ENCODE measurements at regions not wholly inside any gene's neighbourhood (a gene's known extent, or its start where the extent isn't known, plus 50 kb on each side); places are given as distances from the start of the nearest gene placed in this dataset.

GRCh38 chr1:113278777-113279176 is 111.5 kb upstream of the MAGI3 start:
- H3K36me3 ChIP-seq (replicated peaks in 1 of 2; ENCODE audit: control insufficient read depth in 1 of 2, insufficient read depth in 2 of 2, low read length in 2 of 2), result no peaks in the 10 kb centered on the region
- H3K4me3 ChIP-seq (replicated peaks in 1 of 3; ENCODE audit: insufficient read depth in 1 of 3, low read depth in 2 of 3, low read length in 3 of 3), result no peak overlapping the region
- H3K4me2 ChIP-seq (ENCODE audit: low read depth, low read length), result no peak overlapping the region
- DNase-seq (ENCODE audit: low spot score), result no peak
- H3K27ac ChIP-seq (ENCODE audit: extremely low read length, insufficient read depth, low read length), result no peak overlapping the region
- no peaks in the 10 kb centered on the region for H4K20me1 ChIP-seq (ENCODE audit: insufficient read depth, low read length)
- WGBS (ENCODE audit: low lambda C conversion rate), result 46% methylated on average over 5 of the region's 5 CpGs
- FAIRE-seq, result no peak
- intact Hi-C loops (cut with micrococcal nuclease; ENCODE audit: unreplicated experiment), result no loop called here
- no peak overlapping the region for H2AFZ ChIP-seq (ENCODE audit: low read length)
- H3K79me2 ChIP-seq (ENCODE audit: insufficient read depth, low read length), result no peaks in the 10 kb centered on the region
- no TSS peak for BruUV-seq (replicated peaks)
- no peak for TF ChIP-seq TFDP1 (CRISPR knock-in tag; IDR thresholded peaks at IDR 0.05; ENCODE audit: borderline replicate concordance)
- TF ChIP-seq ARNT (IDR thresholded peaks at IDR 0.05), result no peak
- TF ChIP-seq ZNF431 (CRISPR knock-in tag; IDR thresholded peaks at IDR 0.05; ENCODE audit: borderline replicate concordance, low read depth), result no peak
- TF ChIP-seq BCLAF1 (IDR thresholded peaks at IDR 0.05), result no peak
- TF ChIP-seq ISX (CRISPR knock-in tag; conservative IDR thresholded peaks at IDR 0.05), result no peak
- TF ChIP-seq ZNF530 (CRISPR knock-in tag; IDR thresholded peaks at IDR 0.05; ENCODE audit: low read depth), result no peak
- no peak for TF ChIP-seq ZNF143 (CRISPR knock-in tag; IDR thresholded peaks at IDR 0.05)
- TF ChIP-seq ATF6 (CRISPR knock-in tag; conservative IDR thresholded peaks at IDR 0.05), result no peak
- TF ChIP-seq GTF2F1 (IDR thresholded peaks at IDR 0.05; ENCODE audit: low read length), result no peak
- TF ChIP-seq HDAC1 (CRISPR knock-in tag; IDR thresholded peaks at IDR 0.05), result no peak
- TF ChIP-seq SNAPC5 (CRISPR knock-in tag; IDR thresholded peaks at IDR 0.05; ENCODE audit: borderline replicate concordance), result no peak
- TF ChIP-seq HMG20B (CRISPR knock-in tag; conservative IDR thresholded peaks at IDR 0.05), result no peak
- no peak for TF ChIP-seq ZNF850 (CRISPR knock-in tag; conservative IDR thresholded peaks at IDR 0.05)
- TF ChIP-seq HDAC6 (IDR thresholded peaks at IDR 0.05; ENCODE audit: low read depth, low read length), result no peak
- TF ChIP-seq ZSCAN22 (CRISPR knock-in tag; IDR thresholded peaks at IDR 0.05), result no peak
- TF ChIP-seq ZNF670 (CRISPR knock-in tag; IDR thresholded peaks at IDR 0.05; ENCODE audit: borderline replicate concordance), result no peak
- in situ Hi-C loops (cut with HindIII; ENCODE audit: extremely low pct_ligation_motif_present, low pct_unique_long_range_greater_than_20kb), result no loop called here
- H3K4me1 ChIP-seq (ENCODE audit: insufficient read depth, low read length), result no peaks in the 10 kb centered on the region
- H3K27me3 ChIP-seq (ENCODE audit: control insufficient read depth in 1 of 2, insufficient read depth in 2 of 2, low read length in 2 of 2), result no peaks in the 10 kb centered on the region
- POLR2A ChIA-PET, result no interaction called here
- CTCF ChIA-PET (ENCODE audit: low intra/inter-chr PET ratio, low total read pairs), result no interaction called here
- no peak overlapping the region for H3K9ac ChIP-seq (ENCODE audit: insufficient read depth, low read depth, low read length)
- H3K9me3 ChIP-seq (ENCODE audit: low read length), result no peaks in the 10 kb centered on the region
- ATAC-seq, result no peak
